UCSD-AML1 (cell line): ENCODE measurements at regions not wholly inside any gene's neighbourhood (a gene's known extent, or its start where the extent isn't known, plus 50 kb on each side); places are given as distances from the start of the nearest gene placed in this dataset.
"Not testable (repeated sequence)": the region's sequence is repeated elsewhere in the genome, so short reads cannot be mapped to it uniquely, and the experiment has no call there.

ENCODE experiments used
- DNase-seq: peaks from one replicate; lab custom pipeline; 2025; ENCODE audit not compliant: unreplicated experiment; lab: John Stamatoyannopoulos, UW

DNA sequence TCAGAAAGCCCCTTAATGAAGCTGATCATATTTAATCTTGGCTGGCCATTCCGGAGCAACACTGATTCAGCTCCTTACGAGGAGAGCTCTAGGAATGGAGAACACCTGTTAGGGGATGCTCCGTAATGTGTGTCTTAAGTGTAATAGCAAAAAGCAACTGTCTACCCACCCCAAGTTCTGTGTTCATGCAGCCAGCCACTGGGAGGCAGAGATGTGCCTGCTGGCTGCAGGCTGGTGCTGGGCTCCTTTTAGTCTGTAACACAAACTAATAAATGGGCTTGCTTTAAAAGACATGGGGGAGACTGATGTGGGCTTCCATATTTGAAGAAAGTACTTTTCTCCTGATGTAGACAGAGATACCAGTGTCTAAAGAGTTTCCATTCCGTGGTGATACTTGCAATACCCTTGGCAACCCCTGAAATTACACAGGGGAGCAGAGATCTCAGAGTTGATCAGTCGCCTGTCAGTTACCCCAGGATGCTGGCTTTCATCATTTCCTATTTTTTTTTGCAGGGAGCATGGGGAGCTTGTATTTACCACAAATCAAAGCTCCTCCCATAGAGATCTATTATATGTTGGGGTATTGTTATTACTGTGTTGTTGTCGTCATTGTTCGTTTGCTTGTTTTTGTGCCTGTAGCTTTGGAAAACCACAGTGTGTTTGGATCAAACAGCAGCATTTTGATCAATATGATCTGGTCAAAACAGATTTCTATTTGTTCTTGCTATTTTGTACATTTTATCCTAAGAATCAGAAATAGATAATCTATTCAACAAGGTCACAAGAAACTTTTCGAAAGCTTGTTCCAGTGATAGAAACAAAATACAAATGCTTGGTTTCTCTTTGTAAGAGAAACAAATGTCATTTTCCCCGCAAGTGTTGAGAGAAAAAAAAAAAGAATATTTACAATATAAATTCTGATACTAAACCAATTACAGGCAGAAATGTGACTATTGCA lies 65.8 kb downstream of the MTX3 start:
- peak; percentile 11 for DNase-seq

DNA sequence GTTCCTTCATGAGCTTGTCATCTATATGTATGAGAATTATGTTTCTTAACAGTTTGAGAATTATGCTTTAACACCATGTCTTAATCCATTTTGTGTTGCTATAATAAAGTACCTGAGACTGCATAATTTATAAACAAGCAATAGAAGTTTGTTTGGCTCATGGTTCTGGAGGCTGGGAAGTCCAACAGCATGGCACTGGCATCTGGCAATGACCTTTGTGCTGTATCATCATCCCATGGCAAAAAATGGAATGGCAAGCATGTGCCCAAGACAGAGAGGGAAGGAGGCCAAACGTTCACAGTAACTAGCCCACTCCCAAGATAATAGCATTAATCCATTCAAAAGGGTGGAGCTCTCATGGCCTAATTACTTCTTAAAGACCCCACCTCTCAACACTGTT lies 67.6 kb downstream of the MTX3 start:
- no peak for DNase-seq

DNA sequence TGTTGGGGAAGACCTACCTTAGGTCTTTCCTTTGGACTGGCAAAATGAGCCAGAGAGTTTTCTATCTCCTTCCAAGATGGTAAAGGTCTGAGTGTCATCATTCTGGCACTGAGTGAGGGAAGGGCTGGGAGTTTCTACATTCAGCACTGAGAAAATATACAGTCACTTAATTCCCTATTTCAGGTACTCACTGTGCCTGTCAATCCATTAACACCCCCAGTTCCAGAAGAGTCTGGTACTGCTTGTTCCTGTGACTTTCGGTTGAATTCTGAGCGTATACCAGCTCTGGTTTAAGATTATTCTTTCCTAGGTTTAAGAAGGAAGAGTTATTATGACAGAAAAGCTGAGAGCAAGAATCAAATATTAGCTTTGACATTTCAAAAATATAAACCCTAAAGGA lies 68.4 kb downstream of the MTX3 start:
- DNase-seq = no peak

DNA sequence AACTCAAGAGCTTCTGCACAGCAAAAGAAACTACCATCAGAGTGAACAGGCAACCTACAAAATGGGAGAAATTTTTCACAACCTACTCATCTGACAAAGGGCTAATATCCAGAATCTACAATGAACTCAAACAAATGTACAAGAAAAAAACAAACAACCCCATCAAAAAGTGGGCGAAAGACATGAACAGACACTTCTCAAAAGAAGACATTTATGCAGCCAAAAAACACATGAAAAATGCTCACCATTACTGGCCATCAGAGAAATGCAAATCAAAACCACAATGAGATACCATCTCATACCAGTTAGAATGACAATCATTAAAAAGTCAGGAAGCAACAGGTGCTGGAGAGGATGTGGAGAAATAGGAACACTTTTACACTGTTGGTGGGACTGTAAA lies 83.6 kb downstream of the MTX3 start:
- not testable (repeated sequence) for DNase-seq

DNA sequence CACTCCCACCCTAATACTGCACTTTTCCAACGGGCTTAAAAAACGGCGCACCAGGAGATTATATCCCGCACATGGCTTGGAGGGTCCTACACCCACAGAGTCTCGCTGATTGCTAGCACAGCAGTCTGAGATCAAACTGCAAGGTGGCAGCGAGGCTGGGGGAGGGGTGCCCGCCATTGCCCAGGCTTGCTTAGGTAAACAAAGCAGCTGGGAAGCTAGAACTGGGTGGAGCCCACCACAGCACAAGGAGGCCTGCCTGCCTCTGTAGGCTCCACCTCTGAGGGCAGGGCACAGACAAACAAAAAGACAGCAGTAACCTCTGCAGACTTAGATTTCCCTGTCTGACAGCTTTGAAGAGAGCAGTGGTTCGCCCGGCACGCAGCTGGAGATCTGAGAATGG lies 88.5 kb downstream of the MTX3 start:
- DNase-seq = not testable (repeated sequence)

DNA sequence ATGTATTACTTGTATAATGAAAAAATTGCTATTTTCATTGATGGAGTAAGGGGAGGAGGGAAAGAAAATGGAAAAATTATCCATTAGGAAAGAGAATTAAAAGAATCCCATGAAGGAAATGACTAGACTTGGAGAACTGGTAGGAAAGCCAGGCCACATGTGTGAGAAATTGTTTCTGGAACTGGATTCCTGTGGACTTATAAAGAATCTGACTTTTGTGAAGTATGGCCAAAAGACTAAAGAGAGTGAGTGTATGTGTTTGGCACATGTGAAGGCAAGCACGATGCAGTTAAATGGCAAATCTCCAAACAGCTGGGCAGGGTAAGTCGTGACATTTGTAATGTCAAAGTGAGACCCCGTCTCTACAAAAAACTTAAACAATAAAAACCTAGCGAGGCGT lies 89.4 kb downstream of the MTX3 start:
- no peak for DNase-seq

DNA sequence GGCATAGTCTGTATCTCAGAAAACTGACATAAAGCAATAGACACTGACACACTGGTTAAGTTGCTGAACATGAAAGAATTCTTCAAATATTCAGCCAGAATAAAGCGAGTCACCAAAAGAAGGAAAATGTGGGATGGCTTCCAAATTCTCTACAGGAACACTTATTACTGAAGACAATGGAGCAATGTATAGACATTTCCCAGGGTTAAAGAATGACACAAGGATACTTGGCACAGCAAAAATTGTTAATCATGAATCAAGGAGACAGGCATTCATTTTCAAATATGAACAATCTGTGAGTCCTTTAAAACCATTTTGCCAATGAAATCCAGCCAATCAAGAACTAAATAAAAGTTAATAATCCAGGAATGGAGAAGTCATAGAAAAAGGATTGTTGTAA lies 92.5 kb downstream of the MTX3 start:
- DNase-seq = no peak

DNA sequence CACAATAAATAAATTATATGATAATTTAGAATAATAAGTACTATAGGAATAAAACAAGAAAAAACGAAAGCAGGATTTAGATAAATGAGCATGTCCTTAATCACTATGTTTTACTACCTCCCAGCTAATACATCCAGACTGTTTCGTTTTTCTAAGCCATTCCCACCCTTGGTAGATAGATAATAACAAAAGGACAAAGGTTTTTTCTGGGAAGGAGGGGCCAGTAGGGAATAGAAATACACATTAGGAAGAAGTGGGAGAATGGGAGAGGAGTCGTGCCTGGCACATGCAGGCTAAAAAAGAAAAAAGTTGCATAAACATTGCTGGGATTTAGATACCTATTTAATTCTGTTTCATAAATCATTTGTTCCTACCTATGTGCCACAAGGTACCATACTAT lies 97.1 kb downstream of the MTX3 start:
- DNase-seq = no peak

DNA sequence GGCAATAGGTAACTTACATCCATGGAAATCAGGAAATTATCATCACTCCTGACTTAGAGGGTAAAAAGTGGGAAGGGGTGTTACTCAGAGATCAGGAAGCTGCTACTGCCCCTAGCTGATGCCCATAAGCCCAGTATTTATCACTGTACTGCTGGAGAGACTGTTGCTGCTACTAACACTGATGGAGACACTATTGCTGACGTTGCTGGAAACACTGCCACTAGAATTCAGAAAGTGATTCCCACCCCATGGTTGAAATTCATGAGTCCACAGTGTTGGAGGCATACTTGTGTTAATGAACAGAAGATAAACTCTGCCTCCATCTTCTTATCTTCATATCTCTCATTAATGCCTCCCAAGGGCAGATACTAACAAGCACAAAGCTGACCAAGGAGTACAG lies 97.6 kb downstream of the MTX3 start:
- DNase-seq = no peak

DNA sequence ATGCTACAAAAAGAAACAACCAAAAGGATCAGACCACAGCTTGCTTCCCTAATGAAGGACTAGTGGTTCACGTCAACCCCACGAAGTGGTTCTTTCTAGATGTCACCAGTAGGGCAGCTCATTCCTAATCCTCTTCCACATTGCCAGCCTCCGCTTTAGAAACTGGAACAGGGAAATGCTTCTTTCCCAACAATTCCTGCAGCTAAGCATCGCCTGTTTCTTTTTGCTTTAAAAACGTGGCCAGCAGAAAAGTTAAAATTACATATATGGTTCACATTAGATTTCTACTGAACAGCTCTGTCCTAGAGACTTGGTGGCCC lies 100.2 kb downstream of the MTX3 start:
- no peak for DNase-seq

DNA sequence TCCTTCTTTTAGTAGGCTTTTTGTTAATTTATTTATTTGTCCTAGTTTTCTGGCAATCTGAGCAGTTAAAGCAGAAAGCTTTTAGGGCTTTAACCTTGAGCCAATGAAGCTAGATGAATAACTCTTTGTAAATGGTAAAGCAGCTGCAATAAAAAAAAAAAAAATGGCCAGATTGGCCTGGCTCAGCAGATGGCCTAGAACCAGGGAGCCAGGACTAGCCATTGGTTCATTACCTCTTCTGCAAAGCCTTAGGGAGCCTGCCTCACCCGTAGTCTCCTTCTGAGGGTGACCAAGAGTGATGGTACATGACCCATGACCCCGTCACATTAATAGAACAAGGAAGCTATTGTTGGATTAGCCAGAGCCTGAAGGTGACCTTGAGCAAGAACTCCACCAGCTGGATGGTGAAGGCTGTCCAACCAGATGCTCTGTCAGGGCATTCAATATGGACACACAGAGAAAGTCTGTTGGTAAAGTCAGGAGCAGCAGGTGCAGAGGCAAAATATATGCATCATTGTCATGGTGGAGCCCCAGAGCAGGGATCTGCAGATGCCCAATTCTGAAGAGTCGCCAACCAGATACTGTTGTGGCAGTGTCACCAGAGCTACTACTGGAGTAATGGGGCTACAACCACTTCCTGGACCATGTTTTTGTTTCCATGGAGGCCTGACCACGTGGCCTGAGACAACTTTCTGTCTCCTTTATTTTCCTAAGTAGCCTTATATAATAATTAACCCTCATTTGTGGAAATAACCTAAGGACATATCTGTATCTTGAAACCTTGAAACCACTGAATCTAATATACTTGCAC lies 100.7 kb downstream of the MTX3 start:
- DNase-seq = no peak

DNA sequence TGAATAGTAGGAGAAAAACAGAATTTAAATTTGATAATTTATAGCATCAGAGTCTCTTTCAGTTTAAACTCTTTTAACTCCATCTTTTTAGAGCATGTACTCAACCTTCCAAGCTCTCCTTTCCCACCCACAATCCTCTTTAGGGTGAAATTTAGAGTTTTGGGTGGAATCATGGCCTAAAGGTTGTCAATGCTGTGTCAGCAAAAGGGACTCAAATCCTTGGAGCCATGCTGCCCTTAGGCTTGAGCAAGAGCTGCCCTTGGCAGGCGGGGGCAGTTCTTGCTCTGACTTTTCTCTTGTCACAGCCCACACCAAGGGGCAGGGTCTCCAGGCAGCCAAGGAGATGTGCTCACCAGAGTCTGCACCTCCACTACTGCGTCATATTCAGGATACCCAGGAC lies 102.4 kb downstream of the MTX3 start:
- DNase-seq = no peak

DNA sequence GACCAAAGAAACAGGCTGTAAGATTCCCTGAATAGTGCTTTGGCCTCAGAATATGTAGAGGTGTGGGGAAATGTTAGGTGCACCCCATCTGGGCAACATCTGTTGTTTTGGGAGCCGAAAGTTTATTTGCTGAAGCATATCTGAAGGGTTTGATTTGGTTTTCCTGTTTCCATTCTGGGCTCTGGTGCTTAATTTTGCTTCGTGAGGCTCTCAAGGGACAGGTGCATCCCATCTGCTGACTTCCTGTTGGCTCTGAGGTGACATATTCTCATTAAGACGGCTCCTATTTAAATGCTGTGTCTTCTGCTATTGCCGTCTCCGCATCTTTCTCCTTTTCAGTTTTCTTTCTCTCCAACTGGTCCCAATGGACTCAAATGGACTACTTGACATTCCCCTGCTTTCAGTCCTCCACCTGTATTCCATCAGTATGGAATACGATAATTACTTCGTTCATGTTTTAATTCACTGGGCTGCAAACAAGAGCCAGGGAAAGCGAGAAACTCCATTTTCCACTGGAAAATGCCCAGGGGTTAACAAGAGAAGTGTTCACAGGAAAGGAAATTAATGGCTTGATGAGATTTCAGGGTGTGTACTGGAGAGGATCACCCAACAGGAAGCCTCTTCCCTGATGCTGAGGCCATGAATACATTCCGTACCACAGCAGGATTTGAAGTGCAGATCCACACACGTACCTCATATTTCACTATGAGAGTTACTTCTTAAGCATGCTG lies 104.0 kb downstream of the MTX3 start:
- DNase-seq = no peak

DNA sequence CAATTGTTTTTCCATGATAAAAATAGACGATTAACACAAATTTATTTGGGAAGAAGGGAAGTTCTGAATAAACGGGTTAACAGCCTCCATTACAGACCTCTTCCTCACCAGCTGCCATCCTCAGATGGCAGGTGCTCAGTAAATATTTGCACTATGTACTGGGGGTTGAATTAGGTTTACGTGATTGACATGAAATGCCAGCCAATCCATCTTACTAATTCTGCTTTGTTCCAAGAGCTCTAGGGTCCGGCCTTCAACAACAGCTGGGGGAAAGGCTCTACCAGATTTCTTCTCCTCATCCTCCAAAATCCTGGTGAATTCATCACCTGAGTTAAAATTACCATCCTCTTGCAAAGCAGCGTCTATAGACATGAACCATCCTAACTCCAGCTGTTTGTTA lies 104.6 kb downstream of the MTX3 start:
- DNase-seq = no peak

DNA sequence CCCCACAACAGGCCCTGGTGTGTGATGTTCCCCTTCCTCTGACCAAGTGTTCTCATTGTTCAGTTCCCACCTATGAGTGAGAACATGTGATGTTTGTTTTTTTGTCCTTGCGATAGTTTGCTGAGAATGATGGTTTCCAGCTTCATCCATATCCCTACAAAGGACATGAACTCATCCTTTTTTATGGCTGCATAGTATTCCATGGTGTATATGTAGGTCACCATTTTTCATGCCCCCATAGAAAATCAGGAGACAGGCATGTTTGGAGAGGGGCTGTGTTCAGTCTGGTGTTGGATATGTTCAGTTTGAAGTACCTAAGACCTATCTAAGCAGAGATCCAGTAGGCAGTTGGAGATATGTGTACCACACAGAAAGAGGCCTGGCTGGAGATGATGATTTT lies 111.2 kb downstream of the MTX3 start:
- not testable (repeated sequence) for DNase-seq

DNA sequence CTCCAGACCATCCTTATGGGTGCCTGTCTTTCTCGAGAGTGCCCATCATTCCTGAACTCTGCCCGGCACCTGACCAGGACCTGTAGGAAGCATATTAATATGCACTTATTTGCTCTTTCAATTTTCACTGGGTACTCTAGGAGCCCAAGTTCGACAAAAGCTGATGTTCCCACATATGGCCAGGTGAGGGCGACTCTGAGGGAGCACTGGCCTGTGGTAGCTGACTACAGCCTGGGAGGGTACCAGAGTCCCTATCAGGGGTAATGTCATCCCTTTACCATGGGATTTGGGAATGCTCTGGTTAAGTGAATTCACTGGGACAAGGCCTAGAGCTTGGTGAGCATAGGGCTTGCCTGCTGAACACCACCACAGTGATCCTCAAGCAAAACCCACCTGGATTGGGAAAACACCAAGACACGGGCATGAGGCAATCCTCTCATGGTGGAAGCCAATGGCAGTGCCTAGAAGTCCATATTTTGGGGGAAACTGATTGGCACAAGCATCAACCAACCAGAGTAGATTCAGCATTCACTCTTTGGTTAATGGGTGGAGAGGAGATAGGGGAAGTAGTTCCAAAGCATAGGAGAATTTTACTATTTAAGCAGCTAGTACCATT lies 112.2 kb downstream of the MTX3 start:
- peak; percentile 39 for DNase-seq

DNA sequence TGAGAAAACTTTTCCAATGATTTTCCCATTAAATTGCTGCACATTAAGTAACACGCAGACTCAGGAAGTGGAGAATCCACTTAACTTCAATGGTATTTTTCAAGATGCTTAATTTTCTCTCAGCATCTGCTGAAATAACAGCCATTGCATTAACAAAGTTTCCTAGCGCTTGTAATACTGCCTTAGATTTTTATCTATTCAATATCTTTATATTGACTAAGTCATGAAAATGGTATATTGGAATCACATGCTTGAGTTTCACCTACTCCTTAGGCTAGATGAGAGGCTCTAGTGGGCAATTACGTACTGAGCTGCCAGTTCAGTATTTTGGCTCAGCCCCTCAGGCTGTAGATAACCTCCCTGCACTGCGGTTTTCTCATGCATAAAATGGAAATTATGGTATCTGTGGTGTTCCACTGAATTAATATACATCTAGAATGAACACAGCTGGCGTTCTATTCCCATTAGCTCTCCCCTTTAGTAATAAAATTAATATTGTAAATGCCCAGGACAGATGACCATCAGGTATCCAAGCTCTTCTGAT lies 112.9 kb downstream of the MTX3 start:
- no peak for DNase-seq

DNA sequence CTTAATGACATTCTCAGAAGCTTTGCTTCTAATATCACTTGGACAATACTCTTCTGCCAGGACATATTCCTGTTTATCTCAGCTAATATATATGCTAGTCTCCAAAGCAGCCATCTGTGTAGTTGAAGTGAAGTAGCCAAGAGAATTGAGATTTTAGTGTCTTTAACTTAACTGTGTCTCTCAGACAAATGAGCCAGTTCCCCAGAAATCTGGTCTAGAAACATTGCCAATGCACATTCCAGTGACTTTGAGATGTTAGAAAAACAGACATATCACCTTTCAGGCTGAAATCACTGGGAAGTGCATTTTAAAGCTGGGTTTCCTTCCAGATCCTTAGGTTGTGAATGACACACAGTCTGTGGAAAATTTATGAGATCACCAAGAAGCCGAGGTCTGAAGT lies 114.6 kb downstream of the MTX3 start:
- no peak for DNase-seq

DNA sequence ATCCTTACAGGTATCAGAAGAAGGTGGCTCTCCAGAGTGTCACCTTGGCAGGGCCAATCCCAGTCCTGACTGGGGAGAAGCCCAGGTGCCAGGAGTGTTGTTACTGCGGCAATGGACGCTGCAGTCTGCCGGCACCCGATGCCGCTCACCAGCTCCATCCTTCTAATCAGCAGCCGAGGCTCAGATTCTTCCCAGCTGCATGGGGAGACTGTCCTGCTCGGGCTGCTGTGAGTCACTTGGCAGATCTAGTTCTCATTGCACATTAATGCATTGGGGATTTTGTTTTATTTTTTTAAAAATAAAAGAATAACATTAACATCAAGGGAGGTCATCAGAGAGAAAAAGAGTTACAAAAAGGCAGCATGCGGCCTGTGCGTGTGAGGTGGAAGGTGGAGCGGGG lies 115.8 kb downstream of the MTX3 start:
- no peak for DNase-seq

DNA sequence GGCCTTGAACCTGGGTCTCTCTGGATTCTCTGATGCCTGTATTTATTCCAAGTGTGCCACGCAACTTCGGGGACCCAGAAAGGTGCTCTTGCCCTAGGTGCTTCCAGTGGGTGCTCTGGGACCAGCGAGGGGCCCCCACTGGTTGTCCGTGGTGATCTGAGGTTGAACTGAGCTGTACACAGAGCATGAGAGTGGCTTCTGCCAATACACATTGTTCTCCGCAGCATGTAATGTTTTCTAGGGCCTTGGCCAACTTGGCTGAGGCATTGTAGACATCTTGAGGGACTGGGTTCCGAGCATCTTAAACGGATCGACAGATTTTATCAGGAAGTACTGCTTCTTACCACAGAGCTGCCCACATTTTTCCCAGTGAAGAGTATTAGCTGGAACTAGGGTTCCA lies 117.9 kb downstream of the MTX3 start:
- DNase-seq = no peak

DNA sequence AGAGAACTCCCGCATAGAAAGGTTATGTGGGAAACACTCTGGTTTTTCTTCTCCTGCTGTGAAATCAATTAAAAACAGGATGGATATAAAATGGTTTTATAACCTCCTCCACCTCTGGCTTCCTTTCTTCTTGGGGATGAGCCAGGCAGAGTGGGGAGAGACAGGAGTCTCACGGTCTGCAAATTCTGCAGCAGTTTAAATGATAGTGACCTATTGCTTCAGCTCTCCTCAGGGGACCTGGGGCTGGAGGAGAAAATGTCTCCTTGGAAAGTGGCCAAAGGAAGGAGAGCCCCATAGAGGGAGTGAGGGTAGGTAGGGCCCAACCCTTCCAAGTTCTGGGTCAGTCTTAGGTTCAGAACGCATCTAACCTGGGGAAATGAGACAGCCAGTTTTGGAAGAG lies 118.8 kb downstream of the MTX3 start:
- DNase-seq = no peak
